ENCODE measurements at regions not wholly inside any gene's neighbourhood (a gene's known extent, or its start where the extent isn't known, plus 50 kb on each side); places are given as distances from the start of the nearest gene placed in this dataset.

DNA sequence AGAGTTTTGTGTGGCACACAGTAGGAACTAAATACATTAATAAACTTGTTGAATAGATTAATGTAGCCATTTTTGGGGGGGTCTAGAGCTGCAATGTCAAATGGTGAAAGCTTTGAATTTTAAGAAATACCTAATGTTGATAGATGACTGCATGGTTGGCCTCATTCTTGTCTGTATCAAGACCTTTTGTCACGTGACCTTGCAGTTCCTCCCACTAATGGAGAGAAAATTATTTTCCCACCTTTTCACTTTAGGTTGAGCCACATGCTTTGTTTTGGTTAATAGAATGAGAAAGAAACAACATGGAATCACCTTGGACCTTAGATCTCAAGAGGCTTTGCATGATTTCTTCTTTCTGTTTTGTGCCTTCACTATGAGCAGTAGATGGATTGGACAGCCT is 223.6 kb upstream of the DEPDC1 start:
- Histone ChIP-seq H3K4me2 (ENCODE audit: low read length) (no peak overlapping the region), H3K9ac (ENCODE audit: low read length) (no peak overlapping the region), H3K9me3 (ENCODE audit: low read length) (no peaks in the 10 kb centered on the region), H2AFZ (ENCODE audit: low read depth, low read length) (no peak overlapping the region), H3K9me2 (ENCODE audit: insufficient read depth, low read length) (no peaks in the 10 kb centered on the region), H3K4me3 (ENCODE audit: low read length) (no peak overlapping the region), H3K36me3 (ENCODE audit: insufficient read depth, low read length) (no peaks in the 10 kb centered on the region), H3K27me3 (ENCODE audit: insufficient read depth, low read depth, low read length) (no peaks in the 10 kb centered on the region), H3K79me2 (replicated peaks; ENCODE audit: insufficient read depth, low read length) (no peaks in the 10 kb centered on the region), H3K27ac (ENCODE audit: low read length) (no peak overlapping the region), H4K20me1 (ENCODE audit: insufficient read depth) (no peaks in the 10 kb centered on the region), H3F3A (ENCODE audit: insufficient read depth, low read length, poor library complexity, severe bottlenecking) (no peaks in the 10 kb centered on the region)
- TF ChIP-seq, protein P1, sequence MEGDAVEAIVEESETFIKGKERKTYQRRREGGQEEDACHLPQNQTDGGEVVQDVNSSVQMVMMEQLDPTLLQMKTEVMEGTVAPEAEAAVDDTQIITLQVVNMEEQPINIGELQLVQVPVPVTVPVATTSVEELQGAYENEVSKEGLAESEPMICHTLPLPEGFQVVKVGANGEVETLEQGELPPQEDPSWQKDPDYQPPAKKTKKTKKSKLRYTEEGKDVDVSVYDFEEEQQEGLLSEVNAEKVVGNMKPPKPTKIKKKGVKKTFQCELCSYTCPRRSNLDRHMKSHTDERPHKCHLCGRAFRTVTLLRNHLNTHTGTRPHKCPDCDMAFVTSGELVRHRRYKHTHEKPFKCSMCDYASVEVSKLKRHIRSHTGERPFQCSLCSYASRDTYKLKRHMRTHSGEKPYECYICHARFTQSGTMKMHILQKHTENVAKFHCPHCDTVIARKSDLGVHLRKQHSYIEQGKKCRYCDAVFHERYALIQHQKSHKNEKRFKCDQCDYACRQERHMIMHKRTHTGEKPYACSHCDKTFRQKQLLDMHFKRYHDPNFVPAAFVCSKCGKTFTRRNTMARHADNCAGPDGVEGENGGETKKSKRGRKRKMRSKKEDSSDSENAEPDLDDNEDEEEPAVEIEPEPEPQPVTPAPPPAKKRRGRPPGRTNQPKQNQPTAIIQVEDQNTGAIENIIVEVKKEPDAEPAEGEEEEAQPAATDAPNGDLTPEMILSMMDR (IDR thresholded peaks at IDR 0.05; ENCODE audit: poor library complexity, severe bottlenecking) = no peak
- TF ChIP-seq POLR2AphosphoS5 (IDR thresholded peaks at IDR 0.05) (no peak), MXI1 (conservative IDR thresholded peaks at IDR 0.05; ENCODE audit: poor library complexity, severe bottlenecking) (no peak), SMC3 (conservative IDR thresholded peaks at IDR 0.05; ENCODE audit: poor library complexity) (no peak), TAF1 (IDR thresholded peaks at IDR 0.05; ENCODE audit: low read depth) (no peak), RAD21 (conservative IDR thresholded peaks at IDR 0.05) (no peak), EZH2 (IDR thresholded peaks at IDR 0.05; ENCODE audit: borderline replicate concordance, insufficient read depth, low read length, poor library complexity, severe bottlenecking) (no peak), EP300 (conservative IDR thresholded peaks at IDR 0.05; ENCODE audit: poor library complexity, severe bottlenecking) (no peak)
- TF ChIP-seq, protein P2, sequence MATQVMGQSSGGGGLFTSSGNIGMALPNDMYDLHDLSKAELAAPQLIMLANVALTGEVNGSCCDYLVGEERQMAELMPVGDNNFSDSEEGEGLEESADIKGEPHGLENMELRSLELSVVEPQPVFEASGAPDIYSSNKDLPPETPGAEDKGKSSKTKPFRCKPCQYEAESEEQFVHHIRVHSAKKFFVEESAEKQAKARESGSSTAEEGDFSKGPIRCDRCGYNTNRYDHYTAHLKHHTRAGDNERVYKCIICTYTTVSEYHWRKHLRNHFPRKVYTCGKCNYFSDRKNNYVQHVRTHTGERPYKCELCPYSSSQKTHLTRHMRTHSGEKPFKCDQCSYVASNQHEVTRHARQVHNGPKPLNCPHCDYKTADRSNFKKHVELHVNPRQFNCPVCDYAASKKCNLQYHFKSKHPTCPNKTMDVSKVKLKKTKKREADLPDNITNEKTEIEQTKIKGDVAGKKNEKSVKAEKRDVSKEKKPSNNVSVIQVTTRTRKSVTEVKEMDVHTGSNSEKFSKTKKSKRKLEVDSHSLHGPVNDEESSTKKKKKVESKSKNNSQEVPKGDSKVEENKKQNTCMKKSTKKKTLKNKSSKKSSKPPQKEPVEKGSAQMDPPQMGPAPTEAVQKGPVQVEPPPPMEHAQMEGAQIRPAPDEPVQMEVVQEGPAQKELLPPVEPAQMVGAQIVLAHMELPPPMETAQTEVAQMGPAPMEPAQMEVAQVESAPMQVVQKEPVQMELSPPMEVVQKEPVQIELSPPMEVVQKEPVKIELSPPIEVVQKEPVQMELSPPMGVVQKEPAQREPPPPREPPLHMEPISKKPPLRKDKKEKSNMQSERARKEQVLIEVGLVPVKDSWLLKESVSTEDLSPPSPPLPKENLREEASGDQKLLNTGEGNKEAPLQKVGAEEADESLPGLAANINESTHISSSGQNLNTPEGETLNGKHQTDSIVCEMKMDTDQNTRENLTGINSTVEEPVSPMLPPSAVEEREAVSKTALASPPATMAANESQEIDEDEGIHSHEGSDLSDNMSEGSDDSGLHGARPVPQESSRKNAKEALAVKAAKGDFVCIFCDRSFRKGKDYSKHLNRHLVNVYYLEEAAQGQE (IDR thresholded peaks at IDR 0.05; ENCODE audit: borderline replicate concordance) = no peak

DNA sequence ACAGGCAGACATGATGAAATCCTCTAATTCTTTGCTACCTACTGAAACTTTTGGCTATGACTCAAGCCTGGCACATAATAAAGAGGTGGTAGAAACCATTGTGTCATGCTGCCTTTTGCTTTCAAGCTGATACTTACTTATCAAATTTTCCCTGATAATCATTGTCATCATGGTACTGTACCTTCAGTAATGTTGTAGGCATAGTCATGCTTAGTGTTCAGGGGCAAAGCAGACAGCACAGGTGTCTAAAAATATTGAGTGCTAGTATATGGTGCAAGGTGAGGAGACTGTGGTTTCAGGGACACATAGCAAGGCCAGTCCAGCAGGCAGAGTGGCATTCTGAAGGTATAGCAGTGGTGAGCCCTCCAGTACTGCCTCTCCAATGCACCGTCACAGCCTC is 226.9 kb upstream of the DEPDC1 start:
- Histone ChIP-seq H4K20me1 (ENCODE audit: insufficient read depth) (no peaks in the 10 kb centered on the region), H3K27ac (ENCODE audit: low read length) (no peak overlapping the region), H3K79me2 (replicated peaks; ENCODE audit: insufficient read depth, low read length) (no peaks in the 10 kb centered on the region), H3K9me3 (ENCODE audit: low read length) (no peaks in the 10 kb centered on the region), H3K9me2 (ENCODE audit: insufficient read depth, low read length) (no peaks in the 10 kb centered on the region), H3K4me3 (ENCODE audit: low read length) (no peak overlapping the region), H3F3A (ENCODE audit: insufficient read depth, low read length, poor library complexity, severe bottlenecking) (no peaks in the 10 kb centered on the region), H3K36me3 (ENCODE audit: insufficient read depth, low read length) (no peaks in the 10 kb centered on the region), H3K4me2 (ENCODE audit: low read length) (no peak overlapping the region), H3K27me3 (ENCODE audit: insufficient read depth, low read depth, low read length) (no peaks in the 10 kb centered on the region), H3K9ac (ENCODE audit: low read length) (no peak overlapping the region), H2AFZ (ENCODE audit: low read depth, low read length) (no peak overlapping the region)
- no peak for TF ChIP-seq POLR2AphosphoS5 (IDR thresholded peaks at IDR 0.05)
- no peak for TF ChIP-seq RAD21 (conservative IDR thresholded peaks at IDR 0.05)
- TF ChIP-seq SMC3 (conservative IDR thresholded peaks at IDR 0.05; ENCODE audit: poor library complexity) = no peak
- TF ChIP-seq, protein P2 (IDR thresholded peaks at IDR 0.05; ENCODE audit: borderline replicate concordance) = no peak
- TF ChIP-seq, protein P1 (IDR thresholded peaks at IDR 0.05; ENCODE audit: poor library complexity, severe bottlenecking) = no peak
- TF ChIP-seq EZH2 (IDR thresholded peaks at IDR 0.05; ENCODE audit: borderline replicate concordance, insufficient read depth, low read length, poor library complexity, severe bottlenecking) = no peak
- no peak for TF ChIP-seq MXI1 (conservative IDR thresholded peaks at IDR 0.05; ENCODE audit: poor library complexity, severe bottlenecking)
- TF ChIP-seq EP300 (conservative IDR thresholded peaks at IDR 0.05; ENCODE audit: poor library complexity, severe bottlenecking) = no peak
- TF ChIP-seq TAF1 (IDR thresholded peaks at IDR 0.05; ENCODE audit: low read depth) = no peak
